Peyer's patch (tissue), 4 donors: ENCODE measurements at regions not wholly inside any gene's neighbourhood (a gene's known extent, or its start where the extent isn't known, plus 50 kb on each side); places are given as distances from the start of the nearest gene placed in this dataset.

Experiments used
- DNase-seq, 3 donors: peaks; one replicate each; pipeline ENCODE4 v3.0.0-alpha.2; 2017 to 2019
- H3K27ac ChIP-seq, 4 donors: fragments of 200-600 bp; sonication (generic); one replicate each; pipeline ENCODE4 v1.5.1; 2016 to 2019
- H3K27me3 ChIP-seq, 2 donors: fragments of 200-600 bp; sonication (generic); one replicate each; pipeline ENCODE4 v1.5.1; 2019
- H3K36me3 ChIP-seq, 3 donors: fragments of 200-600 bp; sonication (generic); one replicate each; pipeline ENCODE4 v1.5.1; 2016 to 2019
- H3K4me1 ChIP-seq, 4 donors: fragments of 200-600 bp; sonication (generic); one replicate each; pipeline ENCODE4 v1.5.1; 2016 to 2019
- H3K4me3 ChIP-seq, 4 donors: fragments of 200-600 bp; sonication (generic); 1 replicate in 3 of 4; 2 replicates in 1 of 4; pipeline ENCODE4 v1.5.1; 2016 to 2019; ENCODE audit warnings: mild to moderate bottlenecking in 1 of 4
- H3K9me3 ChIP-seq, 4 donors: fragments of 200-600 bp; sonication (generic); one replicate each; pipeline ENCODE4 v1.5.1; 2016 to 2019; ENCODE audit warnings: mild to moderate bottlenecking in 1 of 4
- CTCF ChIP-seq, 6 experiments: fragments of 450-650 bp in 4 of 6; fragments of 200-600 bp in 2 of 6; sonication (generic) in 1 of 6; IDR thresholded peaks; one replicate each; pipeline ENCODE4 v1.5.1; 2017 to 2019; ENCODE audit warnings: antibody characterized with exemption in 6 of 6, mild to moderate bottlenecking in 3 of 6, moderate library complexity in 1 of 6
- POLR2A ChIP-seq, 2 donors: fragments of 450-650 bp; IDR thresholded peaks; one replicate each; pipeline ENCODE4 v1.5.1; 2017; ENCODE audit warnings: antibody characterized with exemption in 2 of 2, mild to moderate bottlenecking in 2 of 2, moderate library complexity in 2 of 2

- Histone ChIP-seq H3K27ac (no peak overlapping the region), H3K4me1 (no peaks in the 10 kb centered on the region), H3K27me3 (no peaks in the 10 kb centered on the region), H3K9me3 (no peaks in the 10 kb centered on the region), H3K36me3 (no peaks in the 10 kb centered on the region), H3K4me3 (no peak overlapping the region)
- TF ChIP-seq POLR2A (IDR thresholded peaks at IDR 0.05) (no peak), CTCF (IDR thresholded peaks at IDR 0.05) (no peak)
- no peak for DNase-seq
Measured at GRCh38 chr12:30088259-30088995, 304.7 kb upstream of the TMTC1 start.

- TF ChIP-seq CTCF (IDR thresholded peaks at IDR 0.05) (no peak), POLR2A (IDR thresholded peaks at IDR 0.05) (no peak)
- no peak overlapping the region for H3K4me3 ChIP-seq
- DNase-seq, result no peak
- H3K9me3 ChIP-seq, result no peaks in the 10 kb centered on the region
- H3K4me1 ChIP-seq, result no peaks in the 10 kb centered on the region
- no peaks in the 10 kb centered on the region for H3K27me3 ChIP-seq
- no peak overlapping the region for H3K27ac ChIP-seq
- no peaks in the 10 kb centered on the region for H3K36me3 ChIP-seq
Measured at GRCh38 chr12:30082381-30082780, 298.6 kb upstream of the TMTC1 start.

- no peaks in the 10 kb centered on the region for H3K9me3 ChIP-seq
- no peaks in the 10 kb centered on the region for H3K4me1 ChIP-seq
- no peak overlapping the region for H3K27ac ChIP-seq
- H3K36me3 ChIP-seq, result no peaks in the 10 kb centered on the region
- DNase-seq, result no peak
- H3K27me3 ChIP-seq, result no peaks in the 10 kb centered on the region
- no peak overlapping the region for H3K4me3 ChIP-seq
- TF ChIP-seq POLR2A (IDR thresholded peaks at IDR 0.05) (no peak), CTCF (IDR thresholded peaks at IDR 0.05) (no peak)
Measured at GRCh38 chr12:30074916-30075315, 291.2 kb upstream of the TMTC1 start.

- Histone ChIP-seq H3K4me3 (no peak overlapping the region), H3K36me3 (no peaks in the 10 kb centered on the region), H3K9me3 (no peaks in the 10 kb centered on the region), H3K27ac (no peak overlapping the region), H3K27me3 (no peaks in the 10 kb centered on the region), H3K4me1 (no peaks in the 10 kb centered on the region)
- no peak for DNase-seq
- TF ChIP-seq CTCF (IDR thresholded peaks at IDR 0.05) (no peak), POLR2A (IDR thresholded peaks at IDR 0.05) (no peak)
Measured at GRCh38 chr12:30072824-30073223, 289.1 kb upstream of the TMTC1 start.

GRCh38 chr12:30067146-30067545 lies 283.4 kb upstream of the TMTC1 start:
- Histone ChIP-seq H3K9me3 (no peaks in the 10 kb centered on the region), H3K4me1 (no peaks in the 10 kb centered on the region), H3K36me3 (no peaks in the 10 kb centered on the region), H3K27me3 (no peaks in the 10 kb centered on the region), H3K4me3 (no peak overlapping the region), H3K27ac (no peak overlapping the region)
- TF ChIP-seq POLR2A (IDR thresholded peaks at IDR 0.05) (no peak), CTCF (IDR thresholded peaks at IDR 0.05) (no peak)
- DNase-seq, result no peak

GRCh38 chr12:30064906-30065305 lies 281.2 kb upstream of the TMTC1 start:
- Histone ChIP-seq H3K4me1 (no peaks in the 10 kb centered on the region), H3K9me3 (no peaks in the 10 kb centered on the region), H3K4me3 (no peak overlapping the region), H3K36me3 (no peaks in the 10 kb centered on the region), H3K27ac (no peak overlapping the region), H3K27me3 (no peaks in the 10 kb centered on the region)
- TF ChIP-seq POLR2A (IDR thresholded peaks at IDR 0.05) (no peak), CTCF (IDR thresholded peaks at IDR 0.05) (no peak)
- DNase-seq, result no peak
